ENCODE measurements at regions not wholly inside any gene's neighbourhood (a gene's known extent, or its start where the extent isn't known, plus 50 kb on each side); places are given as distances from the start of the nearest gene placed in this dataset.
"Not testable (repeated sequence)": the region's sequence is repeated elsewhere in the genome, so short reads cannot be mapped to it uniquely, and the experiment has no call there.

DNA sequence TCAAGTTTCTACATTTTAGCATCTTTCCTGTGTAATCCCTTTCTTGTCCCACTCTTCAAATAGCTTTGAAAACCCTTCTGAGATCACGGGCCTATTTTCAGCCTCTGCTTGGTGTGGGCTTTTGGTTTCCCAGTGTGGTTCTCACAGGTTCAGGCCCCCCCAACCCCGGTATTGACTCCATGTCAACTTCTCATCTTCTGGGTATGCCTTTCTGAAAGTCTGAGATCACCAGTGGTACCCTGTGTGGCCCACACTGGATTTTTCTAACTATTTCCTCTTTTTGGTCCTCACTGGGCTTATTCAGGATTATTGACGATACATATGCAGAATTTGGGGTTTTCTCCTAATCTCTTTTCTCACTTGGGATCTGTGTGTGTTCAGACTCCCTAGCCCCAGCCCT lies 146.9 kb upstream of the PLGLB2 start:
- not testable (repeated sequence) for TF ChIP-seq EZH2phosphoT487 (IDR thresholded peaks at IDR 0.05; ENCODE audit: borderline replicate concordance, low read length); EZH2 (IDR thresholded peaks at IDR 0.05; ENCODE audit: low read length, unreplicated experiment)
- TF ChIP-seq, protein P1, sequence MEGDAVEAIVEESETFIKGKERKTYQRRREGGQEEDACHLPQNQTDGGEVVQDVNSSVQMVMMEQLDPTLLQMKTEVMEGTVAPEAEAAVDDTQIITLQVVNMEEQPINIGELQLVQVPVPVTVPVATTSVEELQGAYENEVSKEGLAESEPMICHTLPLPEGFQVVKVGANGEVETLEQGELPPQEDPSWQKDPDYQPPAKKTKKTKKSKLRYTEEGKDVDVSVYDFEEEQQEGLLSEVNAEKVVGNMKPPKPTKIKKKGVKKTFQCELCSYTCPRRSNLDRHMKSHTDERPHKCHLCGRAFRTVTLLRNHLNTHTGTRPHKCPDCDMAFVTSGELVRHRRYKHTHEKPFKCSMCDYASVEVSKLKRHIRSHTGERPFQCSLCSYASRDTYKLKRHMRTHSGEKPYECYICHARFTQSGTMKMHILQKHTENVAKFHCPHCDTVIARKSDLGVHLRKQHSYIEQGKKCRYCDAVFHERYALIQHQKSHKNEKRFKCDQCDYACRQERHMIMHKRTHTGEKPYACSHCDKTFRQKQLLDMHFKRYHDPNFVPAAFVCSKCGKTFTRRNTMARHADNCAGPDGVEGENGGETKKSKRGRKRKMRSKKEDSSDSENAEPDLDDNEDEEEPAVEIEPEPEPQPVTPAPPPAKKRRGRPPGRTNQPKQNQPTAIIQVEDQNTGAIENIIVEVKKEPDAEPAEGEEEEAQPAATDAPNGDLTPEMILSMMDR (conservative IDR thresholded peaks at IDR 0.05; ENCODE audit: low read depth, low read length) = not testable (repeated sequence)

Data from PC-3 (cell line).